GM21381 (cell line): ENCODE measurements at regions not wholly inside any gene's neighbourhood (a gene's known extent, or its start where the extent isn't known, plus 50 kb on each side); places are given as distances from the start of the nearest gene placed in this dataset.

Source experiments
- ATAC-seq: cut with Tn5 transposase; IDR thresholded peaks from one replicate; pipeline ENCODE4 v1.9.1; 2021; ENCODE audit warnings: mild to moderate bottlenecking, moderate library complexity; ENCODE audit not compliant: unreplicated experiment

- no peak for ATAC-seq
Observed at GRCh38 chr18:54100920-54101470, 123.5 kb downstream of the MBD2 start.

DNA sequence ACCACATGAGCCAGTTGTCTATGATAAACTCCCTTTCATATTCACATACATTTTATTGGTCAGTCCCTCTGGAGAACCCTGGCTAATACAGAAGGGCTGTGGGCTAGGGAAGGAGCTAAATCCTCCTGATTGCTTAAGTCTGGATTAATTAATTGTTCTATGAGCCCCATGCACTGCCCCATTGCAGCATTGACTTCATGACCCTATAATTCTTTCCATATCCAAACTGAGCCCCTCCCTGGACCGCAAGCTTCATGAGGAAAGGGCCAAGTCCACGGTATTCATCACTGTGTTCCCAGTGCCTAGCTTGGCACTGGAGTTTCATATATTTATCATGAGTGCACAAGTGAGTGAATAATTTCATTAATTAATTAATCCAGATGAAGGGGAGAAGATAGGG is 124.0 kb downstream of the MBD2 start:
- no peak for ATAC-seq

DNA sequence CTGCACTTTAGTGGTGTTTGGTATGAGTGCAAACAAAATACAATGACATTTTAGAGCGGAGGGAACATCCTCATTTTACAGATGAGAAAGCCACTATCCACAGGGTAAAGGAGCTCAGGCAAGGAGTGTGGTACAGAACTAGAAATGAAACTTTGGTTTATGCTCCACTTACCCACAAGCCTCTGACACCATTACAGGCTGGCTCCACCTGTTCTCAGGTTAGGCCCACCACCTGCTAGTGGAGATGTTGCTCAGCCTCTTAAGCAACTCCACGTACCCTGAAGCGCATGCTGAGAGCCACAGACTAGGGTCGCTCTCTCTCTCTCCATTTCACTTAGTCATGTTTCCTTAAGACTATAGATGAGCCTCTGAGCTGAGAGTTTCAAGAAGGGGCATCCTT is 130.0 kb downstream of the MBD2 start:
- ATAC-seq = peak; percentile 62

GRCh38 chr18:54090856-54091255 is 133.6 kb downstream of the MBD2 start:
- ATAC-seq = no peak

DNA sequence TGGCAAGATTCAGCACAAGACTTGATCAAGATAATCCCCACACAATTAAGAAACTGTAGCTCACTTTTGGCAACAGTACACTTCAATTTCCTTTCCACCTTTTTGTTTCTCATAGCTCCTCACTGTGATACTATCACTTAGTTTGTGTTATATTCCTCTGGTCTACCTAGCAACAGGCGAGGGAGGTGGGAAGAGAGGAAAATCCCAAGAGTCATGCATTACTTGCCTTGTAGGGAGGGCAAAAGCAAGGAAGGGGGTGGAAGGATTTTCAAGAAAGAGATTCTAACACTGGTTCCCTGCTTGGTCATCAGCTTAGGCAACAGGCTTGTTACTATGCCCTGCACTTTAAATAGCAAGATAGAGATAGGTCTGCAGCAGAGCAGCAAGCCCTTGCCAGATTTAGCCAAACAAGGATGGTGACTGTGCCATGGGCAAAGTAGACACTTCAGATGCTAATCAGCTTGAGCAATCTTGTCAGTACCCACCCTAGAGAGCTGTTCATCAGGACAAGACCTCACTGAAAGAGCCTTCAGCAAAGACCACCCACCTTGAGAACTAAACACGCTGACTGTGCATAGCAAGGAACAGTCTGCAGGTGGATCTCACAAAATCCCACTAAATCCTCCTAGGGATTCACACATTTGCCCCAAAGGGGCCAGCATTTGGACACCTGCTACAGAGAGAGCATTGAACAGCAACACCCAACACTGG is 134.6 kb downstream of the MBD2 start:
- no peak for ATAC-seq

GRCh38 chr18:54086863-54087262 is 137.6 kb downstream of the MBD2 start:
- no peak for ATAC-seq

GRCh38 chr18:54086046-54086802 is 138.2 kb downstream of the MBD2 start:
- ATAC-seq = peak; percentile 79

DNA sequence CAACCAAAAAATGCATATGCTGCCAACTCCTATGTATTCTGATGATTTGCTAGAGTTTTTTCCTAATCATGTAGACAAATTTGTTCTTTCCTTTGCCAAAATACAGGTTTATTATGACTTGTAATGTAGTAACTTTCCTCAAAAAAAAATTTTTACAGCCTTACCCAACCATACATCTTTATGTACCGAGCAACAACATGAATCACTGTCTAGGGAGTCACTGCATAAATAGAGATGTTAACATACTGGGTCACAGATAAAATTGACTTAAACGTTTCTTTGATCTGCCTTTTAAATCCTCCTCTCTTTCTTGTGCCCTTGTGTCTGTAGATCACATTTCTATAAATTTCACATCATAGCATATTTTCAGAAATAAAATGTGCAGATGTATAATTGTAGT is 143.6 kb downstream of the MBD2 start:
- no peak for ATAC-seq

DNA sequence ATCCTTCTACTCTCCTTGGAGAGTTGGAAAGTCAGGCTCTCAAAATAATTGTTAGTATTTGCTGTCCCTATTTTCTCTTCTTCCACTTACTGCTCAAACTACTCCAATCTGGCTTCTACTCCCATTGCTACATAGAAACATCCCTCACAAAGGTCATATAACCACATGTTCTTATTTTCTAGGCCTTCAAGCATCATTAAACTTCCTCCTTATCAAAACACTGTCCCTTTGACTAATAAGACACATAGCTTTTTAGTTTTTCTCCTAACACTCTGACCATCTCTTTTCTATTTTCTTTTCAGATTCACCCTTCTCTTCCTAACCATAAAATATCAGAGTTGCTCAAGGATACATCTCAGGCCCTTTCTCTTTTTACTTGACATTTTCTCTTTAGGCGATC is 148.3 kb downstream of the MBD2 start:
- no peak for ATAC-seq

DNA sequence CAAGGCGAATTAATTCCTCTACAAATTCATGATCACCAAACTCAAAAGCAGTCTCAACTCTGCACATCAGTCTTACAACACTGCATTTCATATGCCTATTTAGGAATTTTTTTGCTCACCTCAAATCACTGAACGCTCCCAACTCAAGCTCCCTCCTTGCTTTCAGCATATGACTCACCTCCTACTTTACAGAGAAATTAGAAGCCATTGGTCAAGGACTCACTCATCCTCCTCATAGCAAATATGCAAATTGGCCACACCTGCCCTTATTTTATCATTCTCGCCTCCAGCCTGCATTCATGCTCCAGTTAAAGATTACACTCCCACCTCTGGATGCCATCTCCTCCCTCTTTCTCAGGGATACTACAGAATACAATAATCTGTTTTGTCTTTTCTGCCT is 148.8 kb downstream of the MBD2 start:
- no peak for ATAC-seq

DNA sequence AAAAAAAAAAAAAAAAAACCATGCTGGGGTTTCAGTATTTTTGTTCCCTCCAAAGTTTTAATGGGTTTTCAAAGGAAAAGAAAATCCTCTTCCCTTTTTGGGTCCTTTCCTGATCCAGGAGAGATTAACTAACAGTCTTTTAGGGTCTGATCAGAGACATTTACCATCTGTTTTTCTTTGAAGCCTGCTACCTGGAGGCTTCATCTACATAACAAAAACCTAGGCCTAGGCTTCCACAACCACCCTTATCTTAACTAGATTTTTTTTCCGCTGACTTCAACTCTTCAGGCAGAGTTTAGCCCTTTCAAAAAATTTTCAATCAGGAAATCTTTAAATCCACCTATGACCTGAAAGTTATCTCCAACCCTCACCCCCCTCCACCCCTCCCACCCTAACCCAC is 154.7 kb downstream of the MBD2 start:
- ATAC-seq = no peak

- ATAC-seq = no peak
Observed at GRCh38 chr18:54060343-54061005, 164.0 kb downstream of the MBD2 start.

DNA sequence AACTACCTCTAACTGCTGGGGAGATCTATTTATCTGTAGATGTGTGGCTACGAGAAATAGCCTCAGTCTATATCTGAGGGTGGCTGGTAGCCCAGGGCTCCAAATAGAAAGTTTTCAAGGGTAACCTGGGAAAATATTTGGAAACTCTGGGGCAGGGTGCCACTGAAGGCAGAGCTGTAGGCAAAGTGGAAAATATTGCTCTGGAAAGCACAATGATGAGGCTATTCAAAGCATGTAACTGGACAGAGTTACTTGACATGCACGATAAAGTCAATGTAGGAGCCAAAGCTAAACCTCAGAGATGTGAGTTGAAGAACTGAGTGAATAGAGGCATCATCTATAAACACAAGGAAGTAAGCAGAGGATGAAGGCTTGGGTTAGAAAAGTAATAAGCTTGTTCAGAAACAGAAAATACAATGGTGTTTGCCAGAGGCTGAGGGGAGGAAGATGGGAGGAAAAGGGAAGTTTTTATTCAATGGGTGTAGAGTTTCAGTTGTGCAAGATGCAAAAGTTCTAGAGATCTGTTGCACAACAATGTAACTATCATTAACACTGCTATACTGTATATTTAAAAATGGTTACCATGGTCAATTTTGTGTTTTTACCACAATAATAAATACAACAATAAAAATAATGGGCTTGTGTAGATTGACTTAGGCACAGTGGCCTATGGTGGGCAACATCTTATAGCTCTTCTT is 171.6 kb downstream of the MBD2 start:
- no peak for ATAC-seq

GRCh38 chr18:54052259-54052658 is 172.2 kb downstream of the MBD2 start:
- ATAC-seq = no peak

DNA sequence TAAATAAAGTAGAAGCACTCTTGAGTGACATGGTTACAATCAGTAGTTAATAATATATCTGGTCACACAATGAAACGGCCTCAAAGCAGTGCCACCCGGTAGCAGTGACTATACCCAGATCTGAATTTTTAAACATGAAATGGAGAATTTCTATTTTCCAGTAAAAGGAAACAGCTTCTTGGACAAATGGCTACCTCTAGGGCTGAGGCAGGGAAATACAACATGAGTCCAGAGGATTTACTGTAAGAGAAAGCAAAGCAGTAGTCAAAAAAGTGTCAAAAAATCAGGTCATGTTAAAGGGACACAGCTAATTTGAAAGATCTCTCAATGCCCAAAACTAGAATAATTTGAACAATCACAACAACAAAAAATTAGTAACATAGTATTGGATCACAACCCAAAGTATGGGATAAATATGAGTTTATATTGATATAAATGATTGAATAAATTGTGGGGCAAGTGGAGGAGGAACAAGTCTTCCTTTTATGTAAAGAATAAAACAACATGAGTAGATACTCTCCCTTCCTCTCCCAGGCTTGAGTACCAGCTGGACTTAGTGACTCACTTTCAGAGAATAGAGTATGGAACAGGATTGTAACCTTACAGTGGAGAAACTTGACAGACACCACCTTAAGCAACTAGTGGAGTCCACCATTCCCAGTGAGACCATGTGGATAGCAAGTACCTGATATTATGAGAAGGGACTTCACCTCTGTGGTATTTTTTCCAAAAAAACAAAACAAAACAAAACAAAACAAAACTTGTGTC is 180.8 kb downstream of the MBD2 start:
- no peak for ATAC-seq

DNA sequence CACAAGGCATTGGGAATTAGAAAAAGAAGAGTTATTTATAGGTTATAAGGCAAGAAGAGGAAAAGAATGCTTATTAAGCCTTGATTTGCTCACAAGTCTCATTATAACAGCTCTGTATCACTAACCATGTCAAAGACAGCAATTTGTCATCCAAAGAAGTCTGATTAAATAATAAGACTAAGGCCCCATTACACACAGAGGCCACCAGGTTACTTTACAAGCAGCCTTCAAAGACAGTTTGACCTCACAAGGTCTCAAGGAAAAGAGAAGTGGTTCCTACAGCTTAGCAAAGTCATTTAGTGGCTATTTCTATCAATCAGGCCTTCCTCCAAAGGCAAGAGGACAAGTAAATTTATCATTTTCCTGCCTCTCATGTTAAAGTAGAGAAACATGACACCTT is 188.5 kb downstream of the MBD2 start:
- no peak for ATAC-seq

GRCh38 chr18:54033052-54033451 is 191.4 kb downstream of the MBD2 start:
- ATAC-seq = no peak

DNA sequence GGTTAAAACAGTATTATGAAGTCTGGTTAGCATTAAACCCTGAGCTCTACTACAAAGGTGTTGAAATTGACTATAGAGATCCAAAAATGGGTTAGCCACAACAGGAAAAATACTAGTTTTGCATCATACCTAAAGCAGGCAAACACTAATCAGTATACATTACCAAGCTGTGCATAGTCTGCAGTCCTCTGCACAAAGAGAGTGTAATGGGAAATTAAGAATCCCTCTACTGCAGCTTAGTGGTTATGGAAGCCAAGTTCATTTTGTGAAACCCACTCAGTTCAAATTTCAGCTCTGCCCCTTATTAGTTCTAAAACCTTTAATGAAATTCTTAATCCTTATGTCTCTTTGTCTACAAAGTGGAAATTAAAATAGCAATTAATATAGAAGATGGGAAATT is 192.1 kb downstream of the MBD2 start:
- no peak for ATAC-seq

DNA sequence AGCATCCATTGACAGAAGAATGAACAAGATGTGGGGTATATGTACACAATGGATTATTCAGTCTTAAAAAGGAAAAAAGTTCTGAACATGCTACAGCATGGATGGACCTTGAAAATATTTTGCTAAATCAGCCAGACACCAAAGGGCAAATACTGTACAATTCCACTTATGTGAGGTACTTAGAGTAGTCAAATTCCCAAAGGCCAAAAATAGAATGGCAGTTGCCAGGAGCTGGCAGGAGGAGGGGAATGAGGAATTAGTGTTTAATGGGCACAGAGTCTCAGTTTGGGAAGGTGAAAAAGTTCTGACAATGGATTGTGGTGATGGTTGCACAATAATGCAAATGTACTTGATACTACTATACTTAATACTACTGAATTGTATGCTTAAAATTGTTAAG is 193.2 kb downstream of the MBD2 start:
- no peak for ATAC-seq

GRCh38 chr18:54030434-54030833 is 194.0 kb downstream of the MBD2 start:
- ATAC-seq = no peak
